ENCODE measurements at regions not wholly inside any gene's neighbourhood (a gene's known extent, or its start where the extent isn't known, plus 50 kb on each side); places are given as distances from the start of the nearest gene placed in this dataset.

DNA sequence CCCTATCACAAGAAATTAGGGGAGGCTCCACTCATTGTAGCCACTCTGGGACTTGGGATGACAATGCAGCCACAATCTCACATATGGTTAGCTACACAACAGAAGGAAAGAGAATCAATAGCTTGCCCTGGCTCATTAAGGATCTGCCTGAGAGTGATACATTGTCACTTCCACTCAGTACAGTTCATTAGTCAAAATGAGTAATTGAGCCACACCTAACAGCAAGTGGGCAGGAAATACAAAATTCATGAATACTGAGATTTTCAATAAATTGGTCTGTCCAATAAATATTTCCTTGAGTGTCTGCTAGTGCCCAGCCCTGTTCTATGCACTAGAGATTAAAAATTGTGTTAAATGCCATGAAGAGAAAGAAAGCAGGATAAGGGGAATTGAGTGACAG is 231.3 kb upstream of the NR4A3 start:
- no peak for DNase-seq (ENCODE audit: low read depth)

DNA sequence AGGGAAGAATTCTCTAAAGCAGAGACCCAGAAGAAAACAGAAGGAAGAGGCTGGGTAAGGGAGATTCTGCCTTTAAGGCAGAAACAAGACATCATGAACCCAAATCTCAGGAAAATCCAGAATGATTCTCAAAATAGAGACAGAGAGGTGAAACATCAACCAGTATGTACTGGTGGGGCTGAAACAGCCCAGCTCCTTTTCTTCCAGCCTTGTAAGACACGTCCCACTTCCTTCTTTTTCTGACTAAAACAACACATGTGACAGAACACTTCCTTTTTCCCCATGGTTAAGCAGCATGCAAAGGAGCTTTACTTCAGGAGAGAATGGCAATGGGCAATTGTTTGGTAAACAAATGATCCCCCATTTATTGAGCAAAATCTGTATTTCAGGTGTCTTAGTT is 230.8 kb upstream of the NR4A3 start:
- DNase-seq (ENCODE audit: low read depth), result no peak

DNA sequence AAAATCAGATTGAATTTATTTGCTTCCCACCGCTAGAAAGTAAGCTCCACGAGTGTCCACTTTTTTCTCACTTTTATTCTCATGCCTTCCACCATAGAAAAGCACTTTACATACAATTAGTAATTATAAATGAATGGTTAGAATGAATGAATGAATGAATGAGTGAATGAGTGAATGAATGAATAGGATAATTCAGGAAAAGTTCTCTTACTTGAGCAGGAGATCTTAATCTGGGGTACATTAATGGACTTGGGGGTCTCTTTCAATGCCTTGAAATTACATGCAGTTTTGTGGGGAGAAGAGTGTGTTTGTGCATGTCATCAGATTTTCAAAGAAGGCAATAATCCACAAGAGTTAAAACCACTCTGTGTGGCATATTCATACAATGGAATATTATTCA is 229.9 kb upstream of the NR4A3 start:
- DNase-seq (ENCODE audit: low read depth), result no peak

DNA sequence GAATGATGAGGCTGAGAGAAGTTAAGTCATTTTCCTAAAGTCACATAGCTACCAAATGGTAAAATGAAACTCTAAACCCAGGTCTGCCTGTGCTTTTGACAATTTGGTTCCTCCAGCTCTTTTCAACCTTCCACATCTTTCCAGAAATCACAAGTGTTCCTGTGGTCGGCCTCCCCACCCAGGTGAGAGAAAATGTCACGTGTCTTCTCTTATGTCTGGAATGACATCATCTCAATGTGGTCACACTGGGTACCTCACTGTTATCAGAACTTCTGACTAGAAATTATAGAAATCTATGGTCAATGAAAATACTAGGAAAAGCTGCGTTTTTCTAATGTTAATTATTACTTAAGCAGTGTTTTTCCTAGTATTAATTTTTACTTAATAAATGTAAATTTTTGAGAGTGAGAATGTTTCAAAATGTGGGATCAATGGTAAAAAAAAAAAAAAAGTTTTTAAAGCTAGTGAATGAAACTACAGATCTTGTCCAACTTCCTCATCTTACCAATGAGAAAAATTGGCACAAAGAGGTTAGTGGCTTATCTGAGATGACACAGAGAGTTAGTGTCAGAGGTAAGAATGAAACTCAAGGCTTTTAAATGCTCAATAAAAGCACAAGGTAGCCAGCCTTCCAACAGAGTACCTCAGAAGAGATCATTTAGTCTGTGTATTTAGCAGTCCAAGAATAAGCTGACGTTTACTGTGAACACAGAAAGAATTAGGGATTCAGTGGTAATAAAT is 228.7 kb upstream of the NR4A3 start:
- DNase-seq (ENCODE audit: low read depth), result no peak

DNA sequence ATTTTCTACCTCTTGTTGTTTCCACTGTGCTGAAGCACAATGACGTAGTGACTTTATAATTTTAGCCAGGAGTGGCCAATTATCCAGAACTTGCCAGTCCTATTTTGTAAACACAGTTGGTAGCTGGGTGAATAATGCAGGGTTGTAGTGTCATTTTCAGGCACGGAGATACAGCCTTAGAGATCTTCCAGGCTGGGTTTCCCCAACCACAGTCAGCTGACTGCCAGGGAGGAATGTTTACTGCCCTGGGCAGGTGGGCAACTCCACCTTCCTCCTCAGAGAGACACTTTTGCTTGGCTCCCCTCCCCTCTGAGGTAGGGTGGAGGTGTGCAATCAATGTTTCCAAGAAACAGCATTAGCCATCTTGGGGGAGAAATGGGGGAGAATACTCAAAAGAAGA is 228.1 kb upstream of the NR4A3 start:
- DNase-seq (ENCODE audit: low read depth), result no peak

DNA sequence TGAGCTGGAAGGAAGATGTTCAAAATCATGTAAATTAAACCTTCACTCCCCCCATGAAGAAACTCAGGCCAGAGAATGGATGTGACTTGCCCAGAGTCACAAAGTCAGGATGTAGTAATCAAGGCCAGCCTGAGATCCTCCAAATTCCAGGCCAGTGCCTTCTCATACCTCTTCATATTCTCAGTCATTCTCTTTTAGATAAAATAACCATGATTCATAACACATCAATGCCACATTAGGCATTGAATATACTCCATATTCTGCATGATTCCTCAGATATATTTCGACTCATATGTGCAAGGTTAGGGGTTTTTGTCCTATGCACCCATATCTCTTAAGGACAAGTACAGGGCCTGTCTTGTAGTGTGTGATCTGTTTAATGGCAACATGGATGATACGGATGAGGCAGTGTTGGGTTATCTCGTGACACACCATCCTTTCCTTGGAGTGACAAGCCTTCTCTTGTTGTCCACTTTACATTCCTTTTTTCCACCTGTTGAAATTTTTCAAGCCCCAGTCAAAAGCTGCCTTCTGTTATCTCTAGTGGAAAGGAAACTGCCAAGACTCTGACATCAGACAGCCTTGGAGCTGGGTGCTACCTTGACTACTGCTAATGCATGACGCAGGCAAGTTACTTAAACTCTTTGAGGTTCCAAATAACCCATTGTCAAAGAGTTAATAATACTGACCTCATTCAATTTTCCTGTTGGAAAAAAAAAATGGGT is 227.5 kb upstream of the NR4A3 start:
- no peak for DNase-seq (ENCODE audit: low read depth)

DNA sequence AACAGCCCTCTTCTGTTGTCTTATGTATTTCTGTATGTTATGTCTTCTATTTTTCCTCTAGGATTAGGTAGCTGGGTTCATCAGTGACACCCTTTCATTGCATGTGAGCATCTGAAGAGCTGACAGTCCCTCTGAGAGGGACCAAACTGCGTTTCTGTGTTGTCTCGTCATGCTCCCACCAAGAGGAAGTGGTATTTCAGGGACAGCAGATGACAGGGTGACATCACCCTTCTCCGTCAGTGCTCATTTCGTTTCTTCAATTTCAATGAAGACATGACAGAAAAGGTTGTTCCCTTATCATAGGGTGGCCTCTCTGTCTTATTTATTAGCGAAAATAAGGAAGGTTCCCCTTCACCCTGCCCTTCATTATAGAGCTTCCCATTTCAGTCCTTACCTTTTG is 225.9 kb upstream of the NR4A3 start:
- no peak for DNase-seq (ENCODE audit: low read depth)

DNA sequence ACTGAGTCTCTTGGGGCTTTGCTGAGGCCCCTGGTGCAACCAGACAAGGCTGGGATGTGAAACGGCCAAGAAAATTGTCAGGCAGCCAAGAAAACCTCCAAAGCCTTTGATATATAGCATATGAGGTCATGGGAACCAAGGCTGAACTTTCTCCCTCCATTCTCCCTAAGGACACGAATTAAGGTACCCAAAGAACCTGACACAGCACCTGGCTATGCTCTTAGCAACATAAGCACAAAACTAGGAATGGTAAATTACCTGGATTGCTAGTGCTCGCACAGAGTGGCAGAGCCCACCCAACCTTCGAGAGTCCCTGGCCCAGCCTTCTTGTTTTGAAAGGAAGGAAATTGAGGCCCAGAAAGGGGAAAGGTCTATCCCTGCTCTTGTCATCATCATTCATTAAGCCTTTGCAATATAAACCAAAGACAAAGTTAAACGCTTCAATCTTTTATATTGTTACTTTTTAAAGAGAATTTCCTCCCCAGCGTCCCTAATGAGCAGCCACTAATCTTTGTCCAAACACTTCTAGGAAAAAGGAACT is 220.0 kb upstream of the NR4A3 start:
- DNase-seq (ENCODE audit: low read depth), result peak; percentile 8

DNA sequence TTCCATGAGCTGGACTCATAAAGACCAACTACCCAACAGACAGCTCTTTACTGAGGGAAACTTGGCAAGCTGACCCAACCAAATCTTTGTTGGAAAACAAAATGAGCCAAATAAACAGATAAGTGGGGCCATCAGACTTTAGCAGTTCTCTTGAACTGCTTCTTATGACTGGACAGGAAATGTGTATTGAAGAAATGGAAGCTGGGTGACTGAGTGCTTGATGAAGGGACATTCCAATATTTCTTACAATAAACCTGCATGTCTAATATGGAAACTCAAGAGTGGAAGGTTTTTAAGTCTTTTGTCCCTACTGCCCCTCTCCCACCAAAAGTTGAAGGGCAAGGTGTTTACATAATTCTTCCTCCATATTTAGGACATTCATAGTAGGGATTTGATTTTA is 218.8 kb upstream of the NR4A3 start:
- DNase-seq (ENCODE audit: low read depth), result no peak

DNA sequence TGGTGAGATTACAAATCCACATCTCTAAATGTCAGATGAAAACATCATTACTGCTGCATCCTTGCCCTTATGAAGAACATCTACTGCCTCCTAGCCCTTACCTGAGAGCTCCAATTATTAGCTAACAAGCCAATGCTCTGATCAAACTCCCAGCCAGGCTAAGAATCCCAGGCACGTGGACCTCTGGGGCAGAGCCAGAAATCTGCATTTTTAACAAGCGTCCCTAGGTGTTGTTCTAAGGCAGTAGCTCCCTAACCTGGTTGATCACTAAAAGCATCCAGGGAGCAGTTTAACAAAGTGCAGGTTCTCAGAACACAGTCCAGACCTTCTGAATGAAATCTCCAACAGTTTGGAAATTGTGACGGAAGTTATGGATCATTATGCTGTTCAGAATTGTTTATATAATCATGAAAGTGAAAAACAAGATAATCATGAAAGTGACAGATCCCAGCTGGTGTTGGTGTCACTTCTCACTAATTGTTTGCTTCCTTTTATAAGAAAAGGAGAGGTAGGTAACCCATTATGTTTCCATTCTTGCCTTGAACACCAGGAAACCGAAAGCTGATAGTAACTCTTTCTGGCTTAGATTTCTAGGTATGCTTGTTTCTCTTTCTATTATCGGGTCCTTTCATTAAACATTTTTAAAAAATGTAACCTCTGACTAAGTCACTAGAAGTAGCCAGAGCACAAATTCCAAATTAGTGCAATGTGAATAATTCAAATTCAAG is 216.5 kb upstream of the NR4A3 start:
- DNase-seq (ENCODE audit: low read depth), result no peak

DNA sequence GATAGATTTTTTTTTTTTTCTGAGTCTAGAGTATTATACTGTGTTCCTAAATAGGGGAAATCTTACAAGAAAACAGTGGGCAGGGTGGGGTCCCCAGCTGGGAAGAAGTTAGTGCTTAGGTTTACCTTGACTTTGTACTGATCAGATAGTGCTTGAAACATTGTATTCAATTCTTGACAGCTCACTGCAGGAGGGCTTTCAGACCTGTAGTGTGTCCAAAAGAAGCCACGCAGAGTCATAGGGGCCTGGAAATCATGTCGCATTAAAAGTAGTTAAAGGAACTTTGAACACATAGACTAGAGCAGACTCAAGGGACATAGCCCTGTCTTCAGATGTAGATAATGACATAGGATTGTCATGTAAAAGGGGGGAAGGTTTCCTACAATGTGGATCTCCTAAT is 215.4 kb upstream of the NR4A3 start:
- DNase-seq (ENCODE audit: low read depth), result no peak

DNA sequence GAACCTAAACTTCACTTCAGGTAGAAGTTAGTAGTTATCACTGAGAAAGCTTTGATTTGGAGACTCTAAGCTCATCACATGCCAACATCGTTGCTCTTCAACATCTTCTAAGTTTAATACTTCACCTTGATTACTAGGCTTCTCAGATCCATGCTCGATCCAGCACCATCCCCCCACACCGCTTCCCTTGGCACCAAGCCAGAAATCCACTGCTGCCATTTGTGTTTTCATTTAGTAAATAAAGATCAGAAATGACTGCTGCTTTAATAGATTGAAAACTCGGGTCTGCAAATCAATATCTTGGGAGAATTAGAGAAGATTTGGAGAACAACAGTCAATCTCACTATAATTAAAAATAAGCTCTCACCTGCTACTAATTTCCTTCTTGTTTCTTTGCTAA is 214.7 kb upstream of the NR4A3 start:
- DNase-seq (ENCODE audit: low read depth), result no peak

DNA sequence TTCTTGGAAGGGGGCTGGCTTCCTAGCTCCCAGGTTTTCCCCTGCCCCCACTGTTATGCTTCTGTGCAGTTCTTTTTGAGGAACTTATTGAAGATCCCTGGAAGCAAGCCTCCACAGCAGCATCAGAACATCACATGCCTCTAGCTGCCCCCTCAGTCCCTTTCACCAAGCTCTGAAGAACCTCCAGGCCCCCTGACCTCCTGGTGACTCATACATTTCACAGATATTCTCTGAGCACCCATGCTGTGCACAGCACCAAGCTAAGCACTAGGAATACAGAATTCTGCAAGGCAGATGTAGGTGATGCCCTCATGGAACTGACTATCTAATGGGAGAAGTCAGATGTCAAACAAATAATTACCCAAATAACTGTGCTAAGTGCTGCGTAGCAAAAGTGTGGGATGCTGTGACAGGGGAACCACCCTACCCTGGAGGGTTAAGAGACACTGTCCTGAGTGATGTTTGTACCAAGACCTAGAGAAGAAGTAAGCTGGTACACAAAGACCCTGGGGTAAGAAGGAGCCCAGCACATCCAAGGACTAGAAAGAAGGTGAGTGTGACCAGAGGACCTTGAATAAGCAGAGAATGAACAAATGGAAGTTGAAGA is 213.7 kb upstream of the NR4A3 start:
- no peak for DNase-seq (ENCODE audit: low read depth)

DNA sequence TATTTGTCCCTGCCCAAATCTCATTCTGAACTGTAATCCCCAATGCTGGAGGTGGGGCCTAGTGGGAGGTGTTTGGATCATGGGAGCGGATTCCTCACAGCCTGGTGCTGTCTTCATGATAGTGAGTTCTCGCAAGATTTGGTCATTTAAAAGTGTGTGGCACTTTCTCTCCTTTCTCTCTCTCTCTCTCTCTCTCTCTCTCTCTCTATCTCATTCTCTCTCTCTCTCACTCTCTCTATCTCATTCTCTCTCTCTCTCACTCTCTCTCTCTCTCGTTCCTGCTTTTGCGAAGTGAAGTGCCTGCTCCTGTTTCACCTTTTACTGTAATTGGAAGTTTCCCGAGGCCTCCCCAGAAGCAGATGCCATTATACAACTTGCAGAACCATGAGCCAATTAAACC is 207.3 kb upstream of the NR4A3 start:
- no peak for DNase-seq (ENCODE audit: low read depth)

DNA sequence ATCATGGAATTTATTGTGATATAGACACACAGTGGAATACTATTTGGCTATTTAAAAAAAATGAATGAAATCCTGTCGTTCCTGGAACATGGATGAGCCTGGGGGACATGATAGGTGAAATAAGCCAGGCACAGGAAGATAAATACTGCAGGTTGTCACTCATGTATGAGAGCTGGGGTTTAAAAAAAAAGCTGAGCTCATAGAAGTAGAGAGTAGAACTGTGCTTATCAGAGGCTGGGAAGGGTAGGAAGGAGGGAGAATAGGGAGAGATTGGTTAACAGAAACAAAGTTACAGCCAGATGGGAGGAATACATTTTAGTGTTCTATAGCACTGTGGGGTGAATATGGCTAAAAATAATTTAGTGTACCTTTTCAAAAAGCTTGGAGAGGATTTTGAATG is 200.6 kb upstream of the NR4A3 start:
- DNase-seq (ENCODE audit: low read depth), result no peak

DNA sequence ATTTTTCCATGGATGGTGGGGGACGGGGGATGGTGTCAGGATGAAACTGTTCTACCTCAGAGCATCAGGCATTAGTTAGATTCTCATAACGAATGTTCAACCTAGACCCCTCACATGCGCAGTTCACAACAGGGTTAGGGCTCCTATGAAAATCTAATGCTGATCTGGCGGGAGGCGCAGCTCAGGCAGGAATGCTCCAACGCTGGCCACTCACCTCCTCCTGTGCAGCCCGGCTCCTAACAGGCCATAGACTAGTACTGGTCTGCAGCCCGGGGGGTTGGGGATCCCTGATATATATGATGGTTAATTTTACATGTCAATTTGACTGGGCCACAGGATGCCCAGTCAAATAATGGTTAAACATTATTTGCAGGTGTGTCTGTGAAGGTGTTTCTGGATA is 199.0 kb upstream of the NR4A3 start:
- no peak for DNase-seq (ENCODE audit: low read depth)

DNA sequence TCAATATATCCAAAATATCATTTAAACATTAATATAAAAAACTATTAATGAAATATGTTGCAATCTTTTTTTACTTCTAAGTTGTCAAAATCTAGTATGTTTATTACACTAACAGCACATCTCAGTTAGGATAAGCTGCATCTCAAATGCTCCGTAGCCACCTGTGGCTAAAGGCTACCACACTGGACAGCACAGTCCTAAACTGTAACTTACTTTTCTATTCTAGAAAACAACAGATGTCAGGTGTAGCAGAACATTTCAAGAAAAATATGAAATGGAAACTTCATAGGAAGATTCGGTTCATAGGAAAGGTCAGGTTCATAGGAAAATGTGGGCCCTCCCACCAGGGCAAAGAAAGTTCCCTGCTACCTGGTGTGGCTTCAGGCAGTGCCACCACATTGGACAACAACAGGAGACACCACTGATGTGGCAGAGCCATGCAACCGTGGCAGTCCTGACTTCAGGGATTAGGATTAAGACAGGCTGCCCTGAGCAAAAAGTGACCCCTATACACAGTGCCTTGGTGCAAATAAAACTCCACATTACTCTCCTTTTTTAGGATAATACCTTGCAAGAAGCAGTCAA is 197.8 kb upstream of the NR4A3 start:
- no peak for DNase-seq (ENCODE audit: low read depth)

DNA sequence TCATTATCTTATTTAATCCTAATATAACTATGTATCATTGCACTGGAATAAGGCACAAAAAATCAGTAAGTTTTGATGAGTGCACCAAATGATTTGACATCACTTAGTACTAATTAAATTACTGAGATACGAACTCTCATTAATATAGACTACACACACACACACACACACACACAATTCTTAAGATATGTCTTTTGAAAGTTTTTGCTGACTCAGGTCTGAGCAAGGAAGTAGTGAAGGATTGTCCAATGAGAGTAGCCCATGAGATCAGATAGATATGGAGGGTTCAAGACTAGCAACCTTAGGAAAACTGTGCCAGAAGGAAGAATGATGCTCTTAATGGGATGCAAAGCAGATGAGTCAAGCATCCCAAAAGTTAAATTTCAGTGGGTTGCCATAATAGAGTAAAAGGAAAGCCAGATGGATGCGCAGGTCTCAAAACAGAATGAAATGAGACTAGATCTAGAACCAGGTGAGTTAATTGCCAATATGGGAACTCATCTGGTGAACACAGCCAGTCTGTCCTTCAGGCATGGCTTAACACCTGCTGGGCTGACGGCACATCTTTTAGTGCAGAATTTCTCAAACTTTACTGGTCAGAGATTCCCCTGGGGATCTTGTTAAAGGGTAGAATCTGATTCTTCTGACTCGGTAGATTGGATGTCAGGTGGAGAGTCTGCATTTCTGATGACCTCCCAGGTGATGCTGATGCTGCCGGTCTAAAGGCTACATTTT is 197.0 kb upstream of the NR4A3 start:
- DNase-seq (ENCODE audit: low read depth), result no peak

DNA sequence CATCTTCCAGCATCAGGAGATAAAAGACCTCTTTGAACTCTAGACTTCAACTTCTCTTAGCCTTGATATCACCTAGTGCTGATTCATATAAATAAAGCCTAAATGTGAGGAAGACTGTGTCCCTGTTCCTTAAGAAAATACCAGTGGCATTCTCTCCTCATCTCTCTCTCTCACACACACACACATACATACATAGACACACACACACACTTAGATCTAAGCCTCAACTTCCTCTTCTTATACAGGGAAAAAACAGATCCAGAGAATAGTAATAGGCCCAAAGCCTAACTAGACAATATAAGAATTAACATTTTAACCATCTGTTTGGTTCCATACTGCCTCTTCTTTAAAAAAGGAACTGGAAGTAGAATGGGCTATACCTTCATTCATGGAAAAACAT is 195.3 kb upstream of the NR4A3 start:
- no peak for DNase-seq (ENCODE audit: low read depth)

DNA sequence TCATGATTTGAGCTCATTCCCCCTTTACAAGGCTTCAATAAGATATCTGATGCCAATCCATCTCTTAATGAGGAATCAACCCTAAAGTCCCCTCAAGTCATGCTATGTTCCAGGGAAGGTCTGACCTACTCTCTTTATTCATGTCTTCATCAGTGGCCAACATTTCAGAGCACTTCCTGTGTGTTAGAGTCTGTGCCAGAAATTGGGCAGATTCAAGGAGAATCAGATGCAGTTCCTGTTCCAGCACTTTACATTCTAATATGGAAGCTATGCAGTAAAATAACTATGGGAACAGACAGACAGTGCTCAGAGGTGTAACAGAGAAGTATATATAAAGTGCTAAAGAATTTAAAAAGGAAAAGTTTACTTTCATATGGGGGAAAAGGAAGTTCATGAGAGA is 193.4 kb upstream of the NR4A3 start:
- DNase-seq (ENCODE audit: low read depth), result no peak

DNA sequence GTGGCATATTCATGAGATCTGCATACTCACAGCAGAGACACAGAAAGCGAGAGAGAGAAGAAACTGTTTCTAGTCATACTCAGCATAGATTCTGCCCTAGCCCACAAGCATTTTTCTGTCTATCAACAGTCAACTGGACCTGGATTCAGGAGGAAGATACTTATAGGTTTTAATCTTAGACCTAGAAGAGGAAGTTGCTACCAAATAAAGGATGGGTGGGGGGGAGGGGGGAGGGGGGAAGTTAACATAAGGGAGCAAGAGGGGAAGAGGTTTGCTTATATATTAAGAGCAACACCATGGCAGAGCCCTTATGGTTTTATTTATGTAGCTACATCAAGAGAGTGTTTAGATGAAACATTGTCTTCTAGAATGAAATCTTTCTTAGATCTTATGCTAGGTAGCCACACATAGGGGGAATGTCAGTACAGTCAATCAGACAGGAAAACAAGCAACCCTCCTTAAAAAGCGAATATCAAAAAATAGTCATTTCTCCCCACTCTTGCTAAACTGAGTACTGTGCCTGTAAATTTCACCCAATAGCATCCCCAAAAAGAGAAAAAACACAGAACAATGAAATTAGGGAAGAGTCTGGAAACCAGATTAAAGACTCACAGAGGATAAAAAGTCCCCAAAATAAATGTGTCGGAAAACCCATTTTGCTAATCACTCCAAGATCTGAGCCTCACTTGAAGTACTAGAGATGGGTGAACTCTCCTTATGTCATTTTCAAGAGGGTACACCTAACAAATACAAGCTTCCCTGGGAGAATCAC is 192.7 kb upstream of the NR4A3 start:
- no peak for DNase-seq (ENCODE audit: low read depth)
